IMR-90 (cell line): ENCODE measurements at regions not wholly inside any gene's neighbourhood (a gene's known extent, or its start where the extent isn't known, plus 50 kb on each side); places are given as distances from the start of the nearest gene placed in this dataset.

Experiments used
- BHLHE40 ChIP-seq: fragments of 150-350 bp; IDR thresholded peaks from 2 replicates; pipeline ENCODE4 v1.6.1; 2016; ENCODE audit warnings: mild to moderate bottlenecking, low read depth, low read length
- CEBPB ChIP-seq: IDR thresholded peaks from 2 replicates; pipeline ENCODE4 v1.6.1; 2012; ENCODE audit warnings: low read depth, low read length, improper control_type of control experiment
- ELK1 ChIP-seq: fragments of 150-350 bp; IDR thresholded peaks from 2 replicates; pipeline ENCODE4 v1.6.1; 2016; ENCODE audit warnings: low read depth, mild to moderate bottlenecking, low read length, moderate library complexity, borderline replicate concordance
- FOS ChIP-seq: fragments of 150-350 bp; IDR thresholded peaks from 2 replicates; pipeline ENCODE4 v1.6.1; 2016; ENCODE audit warnings: low read depth, low read length
- MAFK ChIP-seq: IDR thresholded peaks from 2 replicates; pipeline ENCODE4 v1.6.1; 2012; ENCODE audit warnings: low read depth, low read length, improper control_type of control experiment
- MAZ ChIP-seq: IDR thresholded peaks from 2 replicates; pipeline ENCODE4 v1.6.1; 2012; ENCODE audit warnings: low read depth, mild to moderate bottlenecking, low read length, improper control_type of control experiment, moderate library complexity, borderline replicate concordance
- POLR2A ChIP-seq: IDR thresholded peaks from 2 replicates; pipeline ENCODE4 v1.6.1; 2012; ENCODE audit warnings: mild to moderate bottlenecking, low read depth, low read length
- RAD21 ChIP-seq: IDR thresholded peaks from 2 replicates; pipeline ENCODE4 v1.6.1; 2012; ENCODE audit warnings: low read length, improper control_type of control experiment
- RCOR1 ChIP-seq: IDR thresholded peaks from 2 replicates; pipeline ENCODE4 v1.6.1; 2012; ENCODE audit warnings: mild to moderate bottlenecking, low read length, improper control_type of control experiment; ENCODE audit not compliant: insufficient replicate concordance
- RFX5 ChIP-seq: IDR thresholded peaks from 2 replicates; pipeline ENCODE4 v1.8.0; 2012; ENCODE audit warnings: low read depth, mild to moderate bottlenecking, low read length, moderate library complexity
- SMC3 ChIP-seq: fragments of 150-350 bp; IDR thresholded peaks from 2 replicates; pipeline ENCODE4 v1.6.1; 2016; ENCODE audit warnings: low read depth, mild to moderate bottlenecking, antibody characterized with exemption, low read length, moderate library complexity
- USF2 ChIP-seq: fragments of 150-350 bp; IDR thresholded peaks from 2 replicates; pipeline ENCODE4 v1.6.1; 2017; ENCODE audit warnings: mild to moderate bottlenecking, antibody characterized with exemption, low read length, low read depth
- TF ChIP-seq, protein P1 (sequence below): conservative IDR thresholded peaks from 2 replicates; pipeline ENCODE4 v1.5.1; 2012; ENCODE audit warnings: mild to moderate bottlenecking, low read depth, low read length, improper control_type of control experiment

- TF ChIP-seq, protein P1, sequence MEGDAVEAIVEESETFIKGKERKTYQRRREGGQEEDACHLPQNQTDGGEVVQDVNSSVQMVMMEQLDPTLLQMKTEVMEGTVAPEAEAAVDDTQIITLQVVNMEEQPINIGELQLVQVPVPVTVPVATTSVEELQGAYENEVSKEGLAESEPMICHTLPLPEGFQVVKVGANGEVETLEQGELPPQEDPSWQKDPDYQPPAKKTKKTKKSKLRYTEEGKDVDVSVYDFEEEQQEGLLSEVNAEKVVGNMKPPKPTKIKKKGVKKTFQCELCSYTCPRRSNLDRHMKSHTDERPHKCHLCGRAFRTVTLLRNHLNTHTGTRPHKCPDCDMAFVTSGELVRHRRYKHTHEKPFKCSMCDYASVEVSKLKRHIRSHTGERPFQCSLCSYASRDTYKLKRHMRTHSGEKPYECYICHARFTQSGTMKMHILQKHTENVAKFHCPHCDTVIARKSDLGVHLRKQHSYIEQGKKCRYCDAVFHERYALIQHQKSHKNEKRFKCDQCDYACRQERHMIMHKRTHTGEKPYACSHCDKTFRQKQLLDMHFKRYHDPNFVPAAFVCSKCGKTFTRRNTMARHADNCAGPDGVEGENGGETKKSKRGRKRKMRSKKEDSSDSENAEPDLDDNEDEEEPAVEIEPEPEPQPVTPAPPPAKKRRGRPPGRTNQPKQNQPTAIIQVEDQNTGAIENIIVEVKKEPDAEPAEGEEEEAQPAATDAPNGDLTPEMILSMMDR = no peak
- TF ChIP-seq FOS (no peak), SMC3 (no peak), USF2 (no peak), RFX5 (no peak), RAD21 (no peak), POLR2A (no peak), CEBPB (no peak), BHLHE40 (no peak), MAFK (no peak), RCOR1 (no peak), ELK1 (no peak), MAZ (no peak)
These were observed 438.6 kb upstream of the MGMT start for GRCh38 chr10:129028451-129028850.
